ENCODE measurements at regions not wholly inside any gene's neighbourhood (a gene's known extent, or its start where the extent isn't known, plus 50 kb on each side); places are given as distances from the start of the nearest gene placed in this dataset.

DNA sequence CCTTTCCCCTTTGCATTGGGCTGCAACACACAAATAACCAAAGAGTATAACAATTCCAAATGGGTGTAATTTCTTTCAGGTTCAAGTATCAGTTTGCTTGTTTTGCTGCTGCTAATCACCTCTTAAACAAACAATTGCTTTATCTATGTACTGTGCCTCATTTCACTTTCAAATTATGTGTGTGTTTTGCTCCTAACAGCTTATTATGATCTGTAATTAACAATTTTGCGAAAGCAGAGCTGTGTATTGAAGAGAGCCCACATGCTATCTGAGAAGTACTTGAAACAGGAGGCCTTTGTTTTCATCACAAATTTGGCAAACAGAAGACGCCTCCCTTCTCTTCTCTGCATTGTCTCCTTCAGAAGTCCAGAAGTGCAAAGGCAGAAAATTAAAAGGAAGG is 312.0 kb downstream of the TLE1 start:
- H3K4me3 ChIP-seq (ENCODE audit: low read depth, low read length), result no peak overlapping the region
- no peak overlapping the region for H2AFZ ChIP-seq (ENCODE audit: low read length, unreplicated experiment)

DNA sequence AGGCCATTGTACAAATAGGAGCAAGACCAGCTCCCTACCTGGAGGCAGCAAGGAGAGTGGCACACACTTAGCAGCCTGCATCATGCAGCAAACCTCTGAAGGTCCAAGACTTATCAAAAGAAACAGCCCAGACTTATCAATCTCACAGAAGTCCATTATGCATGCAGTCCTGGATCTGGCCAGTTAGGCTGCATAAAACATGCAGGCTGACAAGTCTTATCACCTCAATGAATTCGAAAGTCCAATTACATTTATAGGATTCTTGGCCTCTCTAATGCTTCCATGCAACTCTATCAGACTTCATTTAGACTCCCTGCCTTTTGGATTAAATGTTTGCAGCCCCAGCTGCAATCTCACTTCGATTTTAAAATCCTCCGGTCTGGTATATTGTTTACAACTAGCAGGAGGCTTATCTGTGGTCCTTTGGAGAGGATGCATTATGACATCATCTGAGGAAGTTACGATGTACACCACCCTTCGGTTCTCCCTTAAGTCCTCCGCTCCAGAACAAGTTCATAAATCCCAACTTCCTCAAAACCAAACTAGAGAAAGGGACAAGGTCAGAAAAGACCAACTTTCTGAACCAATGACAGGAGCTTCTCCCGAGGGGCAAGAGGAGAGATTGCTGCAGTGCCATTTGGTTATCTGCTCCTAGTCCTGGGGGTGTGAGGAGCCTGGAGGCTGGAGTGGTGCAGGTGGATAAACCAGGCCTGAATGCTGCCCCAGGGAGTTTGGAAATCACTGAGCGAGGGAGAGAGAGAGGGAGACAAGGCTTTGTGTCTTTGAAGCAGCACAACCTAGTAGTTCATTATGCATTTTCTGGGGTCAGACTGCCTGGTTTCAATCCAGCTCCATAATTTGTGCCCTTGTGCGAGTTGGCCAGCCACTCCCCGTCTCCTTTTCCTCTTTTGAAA is 313.9 kb downstream of the TLE1 start:
- Histone ChIP-seq H2AFZ (ENCODE audit: low read length, unreplicated experiment) (no peak overlapping the region), H3K79me2 (ENCODE audit: control insufficient read depth, insufficient read depth, low read length, unreplicated experiment) (no peaks in the 10 kb centered on the region), H3K4me3 (ENCODE audit: low read depth, low read length) (no peak overlapping the region), H3K27me3 (ENCODE audit: insufficient read depth, low read length) (no peaks in the 10 kb centered on the region), H3K27ac (ENCODE audit: low read depth, low read length) (no peak overlapping the region), H3K36me3 (ENCODE audit: insufficient read depth, low read length) (no peaks in the 10 kb centered on the region), H3K4me1 (ENCODE audit: control insufficient read depth, insufficient read depth, low read length, unreplicated experiment) (no peaks in the 10 kb centered on the region)

More for the DNA sequence above, 312.0 kb downstream of the TLE1 start:
- Histone ChIP-seq H3K27me3 (ENCODE audit: insufficient read depth, low read length) (no peaks in the 10 kb centered on the region), H3K27ac (ENCODE audit: low read depth, low read length) (no peak overlapping the region), H3K36me3 (ENCODE audit: insufficient read depth, low read length) (no peaks in the 10 kb centered on the region), H3K79me2 (ENCODE audit: control insufficient read depth, insufficient read depth, low read length, unreplicated experiment) (no peaks in the 10 kb centered on the region), H3K4me1 (ENCODE audit: control insufficient read depth, insufficient read depth, low read length, unreplicated experiment) (no peaks in the 10 kb centered on the region)

DNA sequence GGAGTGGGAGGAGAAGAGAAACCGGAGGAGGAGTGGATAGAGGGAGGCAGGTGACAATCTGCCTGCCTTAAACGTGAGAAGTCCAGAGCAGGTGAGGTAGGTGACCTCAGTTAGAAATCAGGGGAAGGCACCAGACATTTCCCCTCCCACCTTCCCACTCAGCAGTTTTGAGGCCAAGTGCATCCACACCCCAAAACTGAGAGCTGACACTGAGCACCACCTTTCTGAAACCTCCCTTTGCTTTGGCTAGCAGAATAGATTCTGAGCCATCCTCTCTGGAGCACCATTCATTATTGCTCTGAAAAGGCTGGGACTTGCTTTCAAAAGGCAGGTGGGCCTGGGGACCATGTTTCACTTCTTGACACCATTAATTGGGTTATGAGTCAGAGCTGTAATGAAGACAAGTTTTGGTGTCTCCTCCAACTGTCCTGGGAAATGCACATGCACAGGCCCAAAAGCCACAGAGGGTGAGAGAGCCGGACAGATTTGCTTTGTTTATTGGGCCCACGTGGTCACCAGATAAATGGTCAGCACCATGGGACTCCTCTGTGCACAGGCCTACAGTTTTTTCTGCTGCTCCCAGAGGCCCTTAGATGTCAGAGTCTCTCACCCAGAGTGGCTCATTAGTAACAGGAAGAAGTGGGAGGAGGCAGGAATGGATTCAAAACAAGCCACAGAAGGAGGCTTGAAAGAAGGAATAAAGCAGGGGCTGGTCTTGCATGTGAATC is 314.7 kb downstream of the TLE1 start:
- H2AFZ ChIP-seq (ENCODE audit: low read length, unreplicated experiment), result no peak overlapping the region
- no peaks in the 10 kb centered on the region for H3K4me1 ChIP-seq (ENCODE audit: control insufficient read depth, insufficient read depth, low read length, unreplicated experiment)

DNA sequence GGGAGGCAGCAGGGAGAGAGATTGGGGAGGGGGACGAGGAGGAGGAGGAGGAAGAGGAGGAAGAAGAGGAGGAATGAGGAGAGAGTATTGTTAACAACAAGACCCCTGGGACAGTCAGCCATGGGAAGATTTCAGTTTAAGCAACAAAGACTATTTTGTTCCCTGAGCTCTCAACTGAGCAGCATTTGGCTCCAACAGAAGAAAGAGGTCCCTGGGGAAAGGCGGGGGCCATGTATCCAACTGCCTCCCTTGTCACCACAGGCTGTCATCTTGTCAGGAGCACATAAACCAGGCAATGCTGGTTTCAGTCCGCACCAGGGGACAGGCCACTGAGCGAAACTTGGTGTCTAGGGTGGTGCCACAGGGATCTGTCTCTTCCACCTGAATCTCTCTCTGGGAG is 316.1 kb downstream of the TLE1 start:
- no peaks in the 10 kb centered on the region for H3K27me3 ChIP-seq (ENCODE audit: insufficient read depth, low read length)
- no peaks in the 10 kb centered on the region for H3K4me1 ChIP-seq (ENCODE audit: control insufficient read depth, insufficient read depth, low read length, unreplicated experiment)

More for the DNA sequence above, 314.7 kb downstream of the TLE1 start:
- H3K27ac ChIP-seq (ENCODE audit: low read depth, low read length), result no peak overlapping the region
- no peaks in the 10 kb centered on the region for H3K27me3 ChIP-seq (ENCODE audit: insufficient read depth, low read length)
- no peaks in the 10 kb centered on the region for H3K79me2 ChIP-seq (ENCODE audit: control insufficient read depth, insufficient read depth, low read length, unreplicated experiment)
- no peaks in the 10 kb centered on the region for H3K36me3 ChIP-seq (ENCODE audit: insufficient read depth, low read length)
- H3K4me3 ChIP-seq (ENCODE audit: low read depth, low read length), result no peak overlapping the region

DNA sequence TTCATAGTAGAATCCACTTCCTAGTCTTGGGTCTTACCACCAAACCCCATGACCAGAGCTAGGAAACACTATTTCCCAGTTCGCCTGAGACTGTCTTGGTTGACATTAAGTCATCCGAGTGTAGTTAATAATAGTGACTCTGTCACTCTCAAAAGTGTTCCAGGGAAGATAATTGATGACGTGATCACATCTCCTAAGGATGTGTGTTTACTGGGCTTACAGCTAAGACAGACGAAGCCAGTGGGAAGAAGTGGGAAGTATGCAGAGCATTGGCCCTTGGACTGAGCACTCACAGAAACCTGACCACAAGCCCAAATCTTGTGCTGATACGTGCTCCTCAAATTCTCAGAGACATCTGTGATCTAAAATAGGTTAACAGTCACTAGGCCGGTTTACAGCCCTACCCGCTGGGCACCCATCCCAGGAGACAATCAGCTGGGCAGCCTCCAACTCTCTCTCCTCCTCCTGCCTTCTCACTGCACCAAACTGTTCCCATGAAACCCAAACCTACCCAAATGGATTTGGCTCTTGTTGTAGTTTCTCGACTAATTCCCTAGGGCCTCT is 316.6 kb downstream of the TLE1 start:
- Histone ChIP-seq H2AFZ (ENCODE audit: low read length, unreplicated experiment) (no peak overlapping the region), H3K27ac (ENCODE audit: low read depth, low read length) (no peak overlapping the region), H3K4me1 (ENCODE audit: control insufficient read depth, insufficient read depth, low read length, unreplicated experiment) (no peaks in the 10 kb centered on the region), H3K4me3 (ENCODE audit: low read depth, low read length) (no peak overlapping the region), H3K27me3 (ENCODE audit: insufficient read depth, low read length) (no peaks in the 10 kb centered on the region), H3K79me2 (ENCODE audit: control insufficient read depth, insufficient read depth, low read length, unreplicated experiment) (no peaks in the 10 kb centered on the region), H3K36me3 (ENCODE audit: insufficient read depth, low read length) (no peaks in the 10 kb centered on the region)

More for the DNA sequence above, 316.1 kb downstream of the TLE1 start:
- Histone ChIP-seq H3K27ac (ENCODE audit: low read depth, low read length) (no peak overlapping the region), H2AFZ (ENCODE audit: low read length, unreplicated experiment) (no peak overlapping the region), H3K36me3 (ENCODE audit: insufficient read depth, low read length) (no peaks in the 10 kb centered on the region), H3K79me2 (ENCODE audit: control insufficient read depth, insufficient read depth, low read length, unreplicated experiment) (no peaks in the 10 kb centered on the region), H3K4me3 (ENCODE audit: low read depth, low read length) (no peak overlapping the region)

DNA sequence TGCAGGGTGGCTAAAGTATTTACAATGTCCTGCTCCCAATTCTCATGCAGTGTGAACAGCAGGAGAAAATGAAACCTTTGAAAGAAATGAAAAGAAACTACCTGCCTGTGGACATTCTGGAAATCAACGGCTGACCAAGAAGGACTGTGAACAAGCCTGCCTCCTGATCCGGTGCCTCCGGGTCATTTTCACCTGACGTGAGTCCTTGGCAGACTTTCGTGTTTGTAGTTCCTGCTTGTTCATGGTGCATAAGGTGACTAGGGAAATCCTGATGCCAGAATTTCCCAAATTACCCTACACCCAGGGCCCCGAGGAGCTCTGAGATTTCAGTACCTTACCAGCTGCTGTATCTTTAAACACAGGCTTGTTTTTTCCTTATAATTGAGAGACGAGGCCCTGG is 317.5 kb downstream of the TLE1 start:
- H3K36me3 ChIP-seq (ENCODE audit: insufficient read depth, low read length), result no peaks in the 10 kb centered on the region
- no peaks in the 10 kb centered on the region for H3K27me3 ChIP-seq (ENCODE audit: insufficient read depth, low read length)
- H3K4me1 ChIP-seq (ENCODE audit: control insufficient read depth, insufficient read depth, low read length, unreplicated experiment), result no peaks in the 10 kb centered on the region
- no peaks in the 10 kb centered on the region for H3K79me2 ChIP-seq (ENCODE audit: control insufficient read depth, insufficient read depth, low read length, unreplicated experiment)
- no peak overlapping the region for H3K27ac ChIP-seq (ENCODE audit: low read depth, low read length)
- no peak overlapping the region for H3K4me3 ChIP-seq (ENCODE audit: low read depth, low read length)
- H2AFZ ChIP-seq (ENCODE audit: low read length, unreplicated experiment), result no peak overlapping the region

DNA sequence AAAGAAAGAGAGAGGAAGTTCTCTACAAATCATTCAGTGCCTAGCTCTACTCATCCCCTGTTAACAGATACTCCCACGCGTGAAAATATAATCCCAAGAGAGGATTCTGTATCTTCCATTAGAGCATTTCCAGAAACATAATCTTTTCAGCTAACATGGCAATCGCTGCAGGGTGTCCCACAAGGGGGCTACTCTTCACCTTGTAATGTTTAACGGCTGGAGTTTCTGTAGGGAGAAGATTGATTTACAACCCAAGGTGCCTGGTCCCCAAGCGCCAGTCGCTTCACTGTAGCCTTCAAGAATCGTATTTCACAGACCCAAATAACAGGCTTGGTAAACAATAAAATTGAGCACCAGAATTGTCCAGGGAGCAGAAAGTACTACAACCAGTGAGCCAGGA is 318.7 kb downstream of the TLE1 start:
- Histone ChIP-seq H3K79me2 (ENCODE audit: control insufficient read depth, insufficient read depth, low read length, unreplicated experiment) (no peaks in the 10 kb centered on the region), H3K36me3 (ENCODE audit: insufficient read depth, low read length) (no peaks in the 10 kb centered on the region), H3K4me3 (ENCODE audit: low read depth, low read length) (no peak overlapping the region), H3K27ac (ENCODE audit: low read depth, low read length) (no peak overlapping the region), H2AFZ (ENCODE audit: low read length, unreplicated experiment) (no peak overlapping the region), H3K27me3 (ENCODE audit: insufficient read depth, low read length) (no peaks in the 10 kb centered on the region), H3K4me1 (ENCODE audit: control insufficient read depth, insufficient read depth, low read length, unreplicated experiment) (no peaks in the 10 kb centered on the region)

DNA sequence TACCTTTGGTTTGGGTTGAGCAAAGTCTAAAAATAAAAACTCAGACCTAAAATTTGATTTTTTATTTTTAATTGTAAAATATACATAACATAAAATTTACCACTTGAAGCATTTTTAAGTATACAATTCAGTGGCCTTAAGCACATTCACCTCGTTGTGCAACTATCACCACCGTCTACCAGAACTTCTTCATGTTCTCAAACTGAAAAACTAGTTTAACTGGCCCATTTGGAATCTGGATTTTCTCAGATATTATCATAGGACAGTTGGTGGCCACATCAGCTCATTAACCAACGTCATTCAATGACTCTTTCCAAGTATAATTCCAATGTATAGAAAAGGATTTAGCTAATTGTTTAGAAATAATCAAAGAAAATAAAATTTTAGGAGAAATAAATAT is 319.3 kb downstream of the TLE1 start:
- Histone ChIP-seq H2AFZ (ENCODE audit: low read length, unreplicated experiment) (no peak overlapping the region), H3K36me3 (ENCODE audit: insufficient read depth, low read length) (no peaks in the 10 kb centered on the region), H3K27me3 (ENCODE audit: insufficient read depth, low read length) (no peaks in the 10 kb centered on the region), H3K4me1 (ENCODE audit: control insufficient read depth, insufficient read depth, low read length, unreplicated experiment) (no peaks in the 10 kb centered on the region), H3K79me2 (ENCODE audit: control insufficient read depth, insufficient read depth, low read length, unreplicated experiment) (no peaks in the 10 kb centered on the region), H3K27ac (ENCODE audit: low read depth, low read length) (no peak overlapping the region), H3K4me3 (ENCODE audit: low read depth, low read length) (no peak overlapping the region)

DNA sequence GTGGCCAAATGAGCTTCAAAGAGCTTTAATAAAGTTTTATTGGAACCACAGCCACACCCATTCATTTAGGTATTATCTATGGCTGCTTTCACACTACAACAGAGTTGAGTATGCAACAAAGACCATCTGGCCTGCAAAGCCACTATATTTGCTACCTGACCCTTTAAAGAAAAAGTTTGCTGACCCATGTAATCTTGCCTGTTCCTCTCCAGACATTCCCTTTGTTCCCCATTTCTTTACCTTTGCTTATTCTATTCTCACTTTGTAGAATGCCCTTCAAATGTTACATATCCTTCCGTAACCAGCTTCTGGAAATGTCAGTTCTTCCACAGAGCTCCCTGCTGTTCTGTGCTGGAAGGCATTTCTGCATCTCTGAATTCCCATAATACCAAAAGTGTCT is 320.2 kb downstream of the TLE1 start:
- Histone ChIP-seq H3K36me3 (ENCODE audit: insufficient read depth, low read length) (no peaks in the 10 kb centered on the region), H3K79me2 (ENCODE audit: control insufficient read depth, insufficient read depth, low read length, unreplicated experiment) (no peaks in the 10 kb centered on the region), H3K4me1 (ENCODE audit: control insufficient read depth, insufficient read depth, low read length, unreplicated experiment) (no peaks in the 10 kb centered on the region), H3K27me3 (ENCODE audit: insufficient read depth, low read length) (no peaks in the 10 kb centered on the region), H3K4me3 (ENCODE audit: low read depth, low read length) (no peak overlapping the region), H3K27ac (ENCODE audit: low read depth, low read length) (no peak overlapping the region), H2AFZ (ENCODE audit: low read length, unreplicated experiment) (no peak overlapping the region)

DNA sequence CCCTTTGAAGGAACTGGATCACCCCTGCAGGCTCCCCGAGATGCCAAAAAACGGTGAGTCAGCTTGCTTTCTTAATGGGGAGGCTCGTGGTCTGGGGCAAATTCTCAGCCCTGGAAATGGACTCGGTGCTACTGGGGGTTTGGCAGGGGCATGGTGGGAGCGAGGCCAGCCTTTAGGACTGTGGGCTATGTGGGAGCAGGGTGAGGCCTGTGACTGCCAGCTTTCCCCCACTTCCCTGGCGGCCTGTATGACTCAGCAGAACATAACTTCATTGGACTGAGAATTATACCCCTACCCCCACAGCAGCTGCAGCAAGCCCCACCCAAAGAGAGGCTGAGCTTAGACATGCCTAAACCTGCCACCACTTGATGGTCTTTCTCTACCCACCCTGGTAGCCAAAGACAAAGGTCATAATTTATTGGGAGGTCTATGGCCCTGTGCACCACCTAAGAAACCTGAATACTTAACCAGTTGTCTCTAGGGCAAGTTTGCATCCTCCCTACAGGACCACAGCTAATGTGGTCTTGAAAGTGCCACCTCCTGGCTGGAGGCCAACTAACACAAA is 325.3 kb downstream of the TLE1 start:
- H3K4me3 ChIP-seq (ENCODE audit: low read depth, low read length), result no peak overlapping the region
- H3K27me3 ChIP-seq (ENCODE audit: insufficient read depth, low read length), result no peaks in the 10 kb centered on the region
- H3K36me3 ChIP-seq (ENCODE audit: insufficient read depth, low read length), result no peaks in the 10 kb centered on the region
- no peak overlapping the region for H2AFZ ChIP-seq (ENCODE audit: low read length, unreplicated experiment)
- no peaks in the 10 kb centered on the region for H3K79me2 ChIP-seq (ENCODE audit: control insufficient read depth, insufficient read depth, low read length, unreplicated experiment)
- H3K4me1 ChIP-seq (ENCODE audit: control insufficient read depth, insufficient read depth, low read length, unreplicated experiment), result no peaks in the 10 kb centered on the region
- H3K27ac ChIP-seq (ENCODE audit: low read depth, low read length), result no peak overlapping the region
